Parathyroid adenoma (tissue), 2 donors: ENCODE measurements at regions not wholly inside any gene's neighbourhood (a gene's known extent, or its start where the extent isn't known, plus 50 kb on each side); places are given as distances from the start of the nearest gene placed in this dataset.

Experiments used
- H2AFZ ChIP-seq: fragments of 300-600 bp; sonication (generic); one replicate; pipeline ENCODE4 v1.7.0; 2017; ENCODE audit warnings: antibody characterized with exemption, mild to moderate bottlenecking
- H3K27ac ChIP-seq: fragments of 300-600 bp; sonication (generic); one replicate; pipeline ENCODE4 v1.7.0; 2017
- H3K27me3 ChIP-seq: fragments of 300-600 bp; sonication (generic); one replicate; pipeline ENCODE4 v1.7.0; 2017; ENCODE audit warnings: low read length; ENCODE audit not compliant: control insufficient read depth, insufficient read depth
- H3K36me3 ChIP-seq: fragments of 300-600 bp; sonication (generic); one replicate; pipeline ENCODE4 v1.7.0; 2017; ENCODE audit warnings: low read length; ENCODE audit not compliant: control insufficient read depth, insufficient read depth
- H3K4me1 ChIP-seq: fragments of 300-600 bp; sonication (generic); one replicate; pipeline ENCODE4 v1.7.0; 2017; ENCODE audit warnings: control low read depth
- H3K4me2 ChIP-seq: fragments of 300-600 bp; sonication (generic); one replicate; pipeline ENCODE4 v1.7.0; 2017; ENCODE audit warnings: low read length
- H3K4me3 ChIP-seq: fragments of 300-600 bp; sonication (generic); one replicate; pipeline ENCODE4 v1.7.0; 2017; ENCODE audit warnings: low read depth, low read length
- H3K79me2 ChIP-seq: fragments of 300-600 bp; sonication (generic); one replicate; pipeline ENCODE4 v1.7.0; 2017; ENCODE audit warnings: control low read depth
- H3K9ac ChIP-seq: fragments of 300-600 bp; sonication (generic); one replicate; pipeline ENCODE4 v1.7.0; 2017; ENCODE audit warnings: mild to moderate bottlenecking
- H3K9me3 ChIP-seq: fragments of 300-600 bp; sonication (generic); one replicate; pipeline ENCODE4 v1.7.0; 2017; ENCODE audit warnings: low read length; ENCODE audit not compliant: control insufficient read depth
- TF ChIP-seq, protein P1 (sequence below): fragments of 300-600 bp; sonication (generic); IDR thresholded peaks from one replicate; pipeline ENCODE4 v1.7.0; 2017; ENCODE audit warnings: antibody characterized with exemption, mild to moderate bottlenecking
- donor health status: primary hyperparathyroidism.

DNA sequence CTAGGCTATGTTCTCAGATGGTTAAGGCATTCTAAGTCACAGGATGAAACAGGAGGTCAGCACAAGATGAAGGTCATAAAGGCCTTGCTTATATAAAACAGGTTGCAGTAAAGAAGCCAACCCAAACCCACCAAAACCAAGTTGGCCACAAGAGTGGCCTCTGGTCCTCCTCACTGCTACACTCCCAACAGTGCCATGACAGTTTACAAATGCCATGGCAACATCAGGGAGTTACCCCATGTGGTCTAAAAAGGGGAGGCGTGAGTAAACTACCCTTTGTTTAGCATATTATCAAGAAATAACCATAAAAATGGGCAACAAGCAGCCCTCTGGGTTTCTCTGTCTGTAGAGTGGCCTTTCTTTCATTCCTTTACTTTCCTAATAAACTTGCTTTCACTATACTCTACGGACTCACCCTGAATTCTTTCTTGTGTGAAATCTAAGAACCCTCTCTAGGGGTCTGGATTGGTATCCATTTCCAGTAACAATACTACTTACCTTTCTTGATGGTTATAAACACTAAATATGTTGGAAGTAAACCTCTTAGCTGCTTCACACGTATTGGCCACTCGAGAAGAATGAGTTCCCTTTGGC lies 1237.9 kb downstream of the FAM181B start:
- no peak overlapping the region for H3K4me3 ChIP-seq
- H3K27me3 ChIP-seq = no peaks in the 10 kb centered on the region
- no peak overlapping the region for H2AFZ ChIP-seq
- H3K9ac ChIP-seq = no peak overlapping the region
- H3K36me3 ChIP-seq = no peaks in the 10 kb centered on the region
- no peaks in the 10 kb centered on the region for H3K79me2 ChIP-seq
- no peaks in the 10 kb centered on the region for H3K9me3 ChIP-seq
- TF ChIP-seq, protein P1, sequence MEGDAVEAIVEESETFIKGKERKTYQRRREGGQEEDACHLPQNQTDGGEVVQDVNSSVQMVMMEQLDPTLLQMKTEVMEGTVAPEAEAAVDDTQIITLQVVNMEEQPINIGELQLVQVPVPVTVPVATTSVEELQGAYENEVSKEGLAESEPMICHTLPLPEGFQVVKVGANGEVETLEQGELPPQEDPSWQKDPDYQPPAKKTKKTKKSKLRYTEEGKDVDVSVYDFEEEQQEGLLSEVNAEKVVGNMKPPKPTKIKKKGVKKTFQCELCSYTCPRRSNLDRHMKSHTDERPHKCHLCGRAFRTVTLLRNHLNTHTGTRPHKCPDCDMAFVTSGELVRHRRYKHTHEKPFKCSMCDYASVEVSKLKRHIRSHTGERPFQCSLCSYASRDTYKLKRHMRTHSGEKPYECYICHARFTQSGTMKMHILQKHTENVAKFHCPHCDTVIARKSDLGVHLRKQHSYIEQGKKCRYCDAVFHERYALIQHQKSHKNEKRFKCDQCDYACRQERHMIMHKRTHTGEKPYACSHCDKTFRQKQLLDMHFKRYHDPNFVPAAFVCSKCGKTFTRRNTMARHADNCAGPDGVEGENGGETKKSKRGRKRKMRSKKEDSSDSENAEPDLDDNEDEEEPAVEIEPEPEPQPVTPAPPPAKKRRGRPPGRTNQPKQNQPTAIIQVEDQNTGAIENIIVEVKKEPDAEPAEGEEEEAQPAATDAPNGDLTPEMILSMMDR = no peak
- H3K27ac ChIP-seq = no peak overlapping the region
- H3K4me1 ChIP-seq = no peaks in the 10 kb centered on the region
- no peak overlapping the region for H3K4me2 ChIP-seq

DNA sequence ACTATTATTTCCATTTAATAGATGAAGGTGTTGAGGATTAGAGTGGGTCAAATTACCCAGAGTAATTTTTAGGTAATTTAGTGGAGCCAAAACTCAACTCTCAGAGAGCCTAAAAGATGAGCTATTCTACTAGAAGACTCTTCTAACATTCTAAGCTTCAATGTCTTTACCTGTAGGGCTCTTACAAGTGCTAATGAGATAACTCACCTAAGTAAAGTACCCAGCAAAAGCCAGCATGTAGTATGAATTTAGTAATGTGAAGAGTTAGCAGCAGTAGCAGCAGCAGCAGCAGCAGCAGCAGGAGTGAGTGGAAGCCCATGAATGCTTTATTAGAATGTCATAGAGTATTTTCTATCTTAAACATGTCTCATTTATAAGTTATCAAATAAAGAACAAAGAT lies 1239.2 kb downstream of the FAM181B start:
- no peaks in the 10 kb centered on the region for H3K27me3 ChIP-seq
- H3K36me3 ChIP-seq = no peaks in the 10 kb centered on the region
- H2AFZ ChIP-seq = no peak overlapping the region
- TF ChIP-seq, protein P1 = no peak
- no peaks in the 10 kb centered on the region for H3K9me3 ChIP-seq
- no peak overlapping the region for H3K4me2 ChIP-seq
- H3K9ac ChIP-seq = no peak overlapping the region
- no peaks in the 10 kb centered on the region for H3K79me2 ChIP-seq
- H3K4me3 ChIP-seq = no peak overlapping the region
- H3K27ac ChIP-seq = no peak overlapping the region
- no peaks in the 10 kb centered on the region for H3K4me1 ChIP-seq

- Histone ChIP-seq H3K27me3 (no peaks in the 10 kb centered on the region), H3K27ac (no peak overlapping the region), H3K4me1 (no peaks in the 10 kb centered on the region), H3K79me2 (no peaks in the 10 kb centered on the region), H3K9ac (no peak overlapping the region), H3K4me3 (no peak overlapping the region), H2AFZ (no peak overlapping the region), H3K9me3 (no peaks in the 10 kb centered on the region), H3K36me3 (no peaks in the 10 kb centered on the region), H3K4me2 (no peak overlapping the region)
- TF ChIP-seq, protein P1 = no peak
Observed at GRCh38 chr11:81492923-81493445, 1240.7 kb downstream of the FAM181B start.

- H3K27me3 ChIP-seq = no peaks in the 10 kb centered on the region
- H3K4me3 ChIP-seq = no peak overlapping the region
- no peak overlapping the region for H3K27ac ChIP-seq
- H2AFZ ChIP-seq = no peak overlapping the region
- TF ChIP-seq, protein P1 = no peak
- H3K79me2 ChIP-seq = no peaks in the 10 kb centered on the region
- H3K4me1 ChIP-seq = no peaks in the 10 kb centered on the region
- no peaks in the 10 kb centered on the region for H3K36me3 ChIP-seq
- no peak overlapping the region for H3K9ac ChIP-seq
- no peaks in the 10 kb centered on the region for H3K9me3 ChIP-seq
- no peak overlapping the region for H3K4me2 ChIP-seq
Observed at GRCh38 chr11:81487109-81487508, 1246.6 kb downstream of the FAM181B start.

DNA sequence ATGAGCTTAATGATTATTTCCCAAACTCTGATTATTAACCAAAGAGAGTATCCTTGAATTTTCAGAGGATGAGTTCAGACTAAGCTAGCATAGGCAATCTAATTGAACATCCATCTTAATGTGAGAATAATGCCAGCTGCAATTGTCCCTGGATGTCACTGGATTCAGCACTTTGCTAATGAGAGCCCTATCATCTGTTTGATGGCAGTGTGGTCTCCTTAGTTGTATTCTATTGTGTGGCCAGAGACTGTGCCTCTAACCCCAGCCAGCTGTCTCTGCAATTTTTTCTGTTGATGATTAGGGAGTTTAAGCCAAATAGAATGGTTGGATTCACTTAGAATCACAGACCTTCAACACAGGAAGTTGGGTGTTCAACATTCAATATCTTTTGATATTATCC lies 1249.5 kb downstream of the FAM181B start:
- TF ChIP-seq, protein P1 = no peak
- no peak overlapping the region for H3K9ac ChIP-seq
- no peaks in the 10 kb centered on the region for H3K4me1 ChIP-seq
- H3K27me3 ChIP-seq = no peaks in the 10 kb centered on the region
- no peaks in the 10 kb centered on the region for H3K36me3 ChIP-seq
- H3K9me3 ChIP-seq = no peaks in the 10 kb centered on the region
- H3K4me2 ChIP-seq = no peak overlapping the region
- no peak overlapping the region for H2AFZ ChIP-seq
- no peaks in the 10 kb centered on the region for H3K79me2 ChIP-seq
- H3K4me3 ChIP-seq = no peak overlapping the region
- H3K27ac ChIP-seq = no peak overlapping the region
